ENCODE measurements at regions not wholly inside any gene's neighbourhood (a gene's known extent, or its start where the extent isn't known, plus 50 kb on each side); places are given as distances from the start of the nearest gene placed in this dataset.

DNA sequence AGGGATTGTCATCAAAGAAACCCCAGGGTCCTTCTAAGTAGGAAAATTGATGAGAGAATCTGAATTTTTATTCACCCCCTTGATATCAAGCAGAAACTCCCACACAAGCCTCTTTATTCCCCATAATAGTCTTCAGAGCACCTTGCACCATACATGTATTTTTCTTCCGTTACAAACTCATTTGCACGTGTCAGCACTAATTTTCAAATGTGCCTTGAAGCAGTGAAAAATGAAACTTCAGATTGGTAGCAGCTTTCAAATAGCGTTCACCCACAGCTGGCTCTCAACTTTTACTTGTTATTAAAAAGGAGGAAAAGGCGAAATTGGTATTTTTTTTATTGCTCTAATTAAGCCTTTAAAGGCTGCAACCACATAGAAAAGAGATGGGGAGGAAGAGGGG, 343.0 kb upstream of the TENM4 start:
- 71% methylated on average over 4 of the region's 4 CpGs for WGBS
- no peak for DNase-seq (ENCODE audit: low spot score)
- no peaks in the 10 kb centered on the region for H3K27me3 ChIP-seq (ENCODE audit: control insufficient read depth in 4 of 4, insufficient read depth in 4 of 4, low read length in 3 of 4)
- TF ChIP-seq, protein P1, sequence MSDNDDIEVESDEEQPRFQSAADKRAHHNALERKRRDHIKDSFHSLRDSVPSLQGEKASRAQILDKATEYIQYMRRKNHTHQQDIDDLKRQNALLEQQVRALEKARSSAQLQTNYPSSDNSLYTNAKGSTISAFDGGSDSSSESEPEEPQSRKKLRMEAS (IDR thresholded peaks at IDR 0.05) = no peak
- TF ChIP-seq JUND (IDR thresholded peaks at IDR 0.05) (no peak), SP1 (IDR thresholded peaks at IDR 0.05) (no peak), ATF3 (IDR thresholded peaks at IDR 0.05) (no peak), REST (IDR thresholded peaks at IDR 0.05) (no peak), RXRA (IDR thresholded peaks at IDR 0.05) (no peak), YY1 (IDR thresholded peaks at IDR 0.05) (no peak), FOXA2 (IDR thresholded peaks at IDR 0.05) (no peak), CTCF (IDR thresholded peaks at IDR 0.05; ENCODE audit: low read depth, low read length, missing input control) (no peak), GABPA (IDR thresholded peaks at IDR 0.05 in 1 of 2, conservative IDR thresholded peaks at IDR 0.05 in 1 of 2) (no peak), HNF4A (conservative IDR thresholded peaks at IDR 0.05) (no peak)
- TF ChIP-seq, protein P2, sequence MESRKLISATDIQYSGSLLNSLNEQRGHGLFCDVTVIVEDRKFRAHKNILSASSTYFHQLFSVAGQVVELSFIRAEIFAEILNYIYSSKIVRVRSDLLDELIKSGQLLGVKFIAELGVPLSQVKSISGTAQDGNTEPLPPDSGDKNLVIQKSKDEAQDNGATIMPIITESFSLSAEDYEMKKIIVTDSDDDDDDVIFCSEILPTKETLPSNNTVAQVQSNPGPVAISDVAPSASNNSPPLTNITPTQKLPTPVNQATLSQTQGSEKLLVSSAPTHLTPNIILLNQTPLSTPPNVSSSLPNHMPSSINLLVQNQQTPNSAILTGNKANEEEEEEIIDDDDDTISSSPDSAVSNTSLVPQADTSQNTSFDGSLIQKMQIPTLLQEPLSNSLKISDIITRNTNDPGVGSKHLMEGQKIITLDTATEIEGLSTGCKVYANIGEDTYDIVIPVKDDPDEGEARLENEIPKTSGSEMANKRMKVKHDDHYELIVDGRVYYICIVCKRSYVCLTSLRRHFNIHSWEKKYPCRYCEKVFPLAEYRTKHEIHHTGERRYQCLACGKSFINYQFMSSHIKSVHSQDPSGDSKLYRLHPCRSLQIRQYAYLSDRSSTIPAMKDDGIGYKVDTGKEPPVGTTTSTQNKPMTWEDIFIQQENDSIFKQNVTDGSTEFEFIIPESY (IDR thresholded peaks at IDR 0.05) = no peak
- H3K36me3 ChIP-seq (ENCODE audit: control insufficient read depth in 4 of 4, insufficient read depth in 3 of 4, low read depth in 1 of 4, low read length in 3 of 4) = no peaks in the 10 kb centered on the region
- H3K9me3 ChIP-seq (ENCODE audit: control insufficient read depth in 4 of 4, low read length in 3 of 4) = peaks cover 0 to 3% (median 1%) of the 10 kb centered on the region in 4 donors
- no peak overlapping the region for H3K27ac ChIP-seq (ENCODE audit: low read depth in 1 of 2, low read length in 2 of 2)
- no peak overlapping the region for H3K9ac ChIP-seq (ENCODE audit: low read depth in 1 of 2, low read length in 2 of 2)
- H3K4me1 ChIP-seq (ENCODE audit: control insufficient read depth in 4 of 4, insufficient read depth in 4 of 4, low read length in 3 of 4) = no peaks in the 10 kb centered on the region
- H3K4me3 ChIP-seq (ENCODE audit: low read depth in 1 of 3, low read length in 3 of 3) = no peak overlapping the region

DNA sequence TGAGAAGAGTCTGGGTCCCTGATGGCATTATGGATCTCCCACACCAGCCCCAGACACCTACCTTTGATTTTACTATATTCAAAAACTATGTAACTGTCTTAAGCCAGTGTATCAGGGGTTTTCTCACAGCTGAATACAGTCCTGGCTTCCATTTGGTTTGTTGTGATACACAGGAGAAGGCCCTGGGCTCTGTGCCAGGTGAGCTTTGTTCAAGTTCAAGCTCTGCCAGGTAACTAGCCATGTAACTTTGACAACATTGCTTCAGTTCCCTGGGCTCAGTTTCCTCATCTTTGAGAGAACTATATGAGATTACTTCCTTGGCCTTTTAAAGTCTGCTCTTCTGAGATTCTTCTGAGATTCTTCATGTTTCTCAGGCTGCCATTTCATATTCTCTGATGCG, 327.5 kb upstream of the TENM4 start:
- Histone ChIP-seq H3K36me3 (ENCODE audit: control insufficient read depth in 4 of 4, insufficient read depth in 3 of 4, low read depth in 1 of 4, low read length in 3 of 4) (no peaks in the 10 kb centered on the region), H3K9me3 (ENCODE audit: control insufficient read depth in 4 of 4, low read length in 3 of 4) (no peaks in the 10 kb centered on the region), H3K27me3 (ENCODE audit: control insufficient read depth in 4 of 4, insufficient read depth in 4 of 4, low read length in 3 of 4) (no peaks in the 10 kb centered on the region), H3K27ac (ENCODE audit: low read depth in 1 of 2, low read length in 2 of 2) (no peak overlapping the region), H3K4me3 (ENCODE audit: low read depth in 1 of 3, low read length in 3 of 3) (no peak overlapping the region), H3K4me1 (ENCODE audit: control insufficient read depth in 4 of 4, insufficient read depth in 4 of 4, low read length in 3 of 4) (no peaks in the 10 kb centered on the region), H3K9ac (ENCODE audit: low read depth in 1 of 2, low read length in 2 of 2) (no peak overlapping the region)
- 1% methylated on average over 1 of the region's 1 CpG for WGBS
- TF ChIP-seq HNF4A (conservative IDR thresholded peaks at IDR 0.05) (peak; percentile 55 to 65), FOXA1 (IDR thresholded peaks at IDR 0.05) (no peak)
- DNase-seq (ENCODE audit: low spot score) = no peak

Measured in liver (tissue), 8 donors.